Testis (tissue), 2 donors: ENCODE measurements at regions not wholly inside any gene's neighbourhood (a gene's known extent, or its start where the extent isn't known, plus 50 kb on each side); places are given as distances from the start of the nearest gene placed in this dataset.

Source experiments
- CTCF ChIP-seq, 3 experiments: fragments of 450-650 bp in 2 of 3; fragments of 200-600 bp in 1 of 3; sonication (generic) in 1 of 3; IDR thresholded peaks; one replicate each; pipeline ENCODE4 v1.5.1; 2016 to 2019; ENCODE audit warnings: antibody characterized with exemption in 3 of 3, mild to moderate bottlenecking in 2 of 3, moderate library complexity in 1 of 3
- POLR2A ChIP-seq: fragments of 450-650 bp; IDR thresholded peaks from one replicate; pipeline ENCODE4 v1.6.1; 2017; ENCODE audit warnings: antibody characterized with exemption, mild to moderate bottlenecking, moderate library complexity

- TF ChIP-seq CTCF (IDR thresholded peaks at IDR 0.05) (no peak), POLR2A (no peak)
Measured at GRCh38 chr4:104393655-104394324, 100.9 kb downstream of the CXXC4 start.
